ENCODE measurements at regions not wholly inside any gene's neighbourhood (a gene's known extent, or its start where the extent isn't known, plus 50 kb on each side); places are given as distances from the start of the nearest gene placed in this dataset.

- Histone ChIP-seq H3K27me3 (no peaks in the 10 kb centered on the region), H3K4me2 (no peak overlapping the region), H3K4me1 (ENCODE audit: insufficient read depth) (peaks cover 21% of the 10 kb centered on the region), H3K9me3 (ENCODE audit: low read depth) (no peaks in the 10 kb centered on the region), H3K9me2 (replicated peaks; ENCODE audit: insufficient read depth) (no peaks in the 10 kb centered on the region), H3K27ac (no peak overlapping the region), H3K79me2 (peaks cover 32% of the 10 kb centered on the region), H2AFZ (no peak overlapping the region), H3K4me3 (no peak overlapping the region), H3K36me3 (replicated peaks; ENCODE audit: insufficient read depth, low read depth) (no peaks in the 10 kb centered on the region), H4K20me1 (ENCODE audit: insufficient read depth, poor library complexity, severe bottlenecking) (no peaks in the 10 kb centered on the region)
- TF ChIP-seq CTCF (IDR thresholded peaks at IDR 0.05; ENCODE audit: poor library complexity) (no peak), EZH2phosphoT487 (IDR thresholded peaks at IDR 0.05; ENCODE audit: low read depth, severe bottlenecking, unreplicated experiment) (no peak), EZH2 (IDR thresholded peaks at IDR 0.05; ENCODE audit: borderline replicate concordance) (no peak)
- no peak for DNase-seq (ENCODE audit: low spot score)
- 76% methylated on average over 4 of the region's 4 CpGs for WGBS (ENCODE audit: low lambda C conversion rate, missing lambda C conversion rate)
These were observed 345.7 kb upstream of the C2CD4B start for GRCh38 chr15:62510791-62511190.

- Histone ChIP-seq H3K79me2 (peaks cover 46% of the 10 kb centered on the region), H4K20me1 (ENCODE audit: insufficient read depth, poor library complexity, severe bottlenecking) (no peaks in the 10 kb centered on the region), H3K27me3 (no peaks in the 10 kb centered on the region), H3K36me3 (replicated peaks; ENCODE audit: insufficient read depth, low read depth) (no peaks in the 10 kb centered on the region), H3K9me2 (replicated peaks; ENCODE audit: insufficient read depth) (no peaks in the 10 kb centered on the region), H2AFZ (no peak overlapping the region), H3K4me3 (no peak overlapping the region), H3K4me2 (no peak overlapping the region), H3K27ac (no peak overlapping the region), H3K4me1 (ENCODE audit: insufficient read depth) (peaks cover 4% of the 10 kb centered on the region), H3K9me3 (ENCODE audit: low read depth) (no peaks in the 10 kb centered on the region)
- 78% methylated on average over 1 of the region's 1 CpG for WGBS (ENCODE audit: low lambda C conversion rate, missing lambda C conversion rate)
- DNase-seq (ENCODE audit: low spot score): no peak
- no peak for TF ChIP-seq EZH2 (IDR thresholded peaks at IDR 0.05; ENCODE audit: borderline replicate concordance)
- TF ChIP-seq CTCF (IDR thresholded peaks at IDR 0.05; ENCODE audit: poor library complexity): no peak
- TF ChIP-seq EZH2phosphoT487 (IDR thresholded peaks at IDR 0.05; ENCODE audit: low read depth, severe bottlenecking, unreplicated experiment): no peak
These were observed 347.8 kb upstream of the C2CD4B start for GRCh38 chr15:62512904-62513303.

- H4K20me1 ChIP-seq (ENCODE audit: insufficient read depth, poor library complexity, severe bottlenecking): no peaks in the 10 kb centered on the region
- H3K27me3 ChIP-seq: no peaks in the 10 kb centered on the region
- no peak overlapping the region for H3K4me2 ChIP-seq
- no peaks in the 10 kb centered on the region for H3K36me3 ChIP-seq (replicated peaks; ENCODE audit: insufficient read depth, low read depth)
- H3K79me2 ChIP-seq: peaks cover 47% of the 10 kb centered on the region
- TF ChIP-seq EZH2 (IDR thresholded peaks at IDR 0.05; ENCODE audit: borderline replicate concordance) (no peak), CTCF (IDR thresholded peaks at IDR 0.05; ENCODE audit: poor library complexity) (no peak), EZH2phosphoT487 (IDR thresholded peaks at IDR 0.05; ENCODE audit: low read depth, severe bottlenecking, unreplicated experiment) (no peak)
- DNase-seq (ENCODE audit: low spot score): no peak
- H3K9me3 ChIP-seq (ENCODE audit: low read depth): no peaks in the 10 kb centered on the region
- peaks cover 4% of the 10 kb centered on the region for H3K4me1 ChIP-seq (ENCODE audit: insufficient read depth)
- 93% methylated on average over 4 of the region's 4 CpGs for WGBS (ENCODE audit: low lambda C conversion rate, missing lambda C conversion rate)
- no peak overlapping the region for H3K27ac ChIP-seq
- H3K9me2 ChIP-seq (replicated peaks; ENCODE audit: insufficient read depth): no peaks in the 10 kb centered on the region
- no peak overlapping the region for H2AFZ ChIP-seq
- H3K4me3 ChIP-seq: no peak overlapping the region
These were observed 348.8 kb upstream of the C2CD4B start for GRCh38 chr15:62513893-62514292.
